GM13976 (cell line): ENCODE measurements at regions not wholly inside any gene's neighbourhood (a gene's known extent, or its start where the extent isn't known, plus 50 kb on each side); places are given as distances from the start of the nearest gene placed in this dataset.

ENCODE experiments used
- DNase-seq: peaks from one replicate; pipeline ENCODE4 v3.0.0; 2012; ENCODE audit warnings: low spot score
- CTCF ChIP-seq: IDR thresholded peaks from 2 replicates; pipeline ENCODE4 v1.5.1; 2012; ENCODE audit warnings: borderline replicate concordance, mild to moderate bottlenecking; ENCODE audit not compliant: insufficient read depth; ENCODE audit errors: extremely low read depth, missing control alignments, control extremely low read depth
- in situ Hi-C: fragments of 300-500 bp; cut with MboI; formaldehyde crosslinking; loops from one replicate; pipeline ENCODE4 v1.12.0; 2022; ENCODE audit warnings: low sequenced_read_pairs, mixed read lengths, inconsistent platforms; ENCODE audit not compliant: unreplicated experiment

GRCh38 chr5:58105836-58106235 lies 354.1 kb downstream of the PLK2 start:
- DNase-seq, result no peak
- in situ Hi-C loops, result no loop called here
- no peak for TF ChIP-seq CTCF

- in situ Hi-C loops, result no loop called here
- no peak for DNase-seq
- TF ChIP-seq CTCF, result no peak
These were observed 360.6 kb downstream of the PLK2 start for GRCh38 chr5:58099257-58099656.

GRCh38 chr5:58094031-58094430 lies 365.9 kb downstream of the PLK2 start:
- TF ChIP-seq CTCF, result no peak
- in situ Hi-C loops, result no loop called here
- DNase-seq, result no peak

GRCh38 chr5:58090704-58091103 lies 369.2 kb downstream of the PLK2 start:
- TF ChIP-seq CTCF, result no peak
- DNase-seq, result no peak
- in situ Hi-C loops, result no loop called here

- no peak for DNase-seq
These were observed 370.9 kb downstream of the PLK2 start for GRCh38 chr5:58088941-58089340.

GRCh38 chr5:58087905-58088304 lies 372.0 kb downstream of the PLK2 start:
- in situ Hi-C loops, result no loop called here
- no peak for DNase-seq
- TF ChIP-seq CTCF, result no peak

More at GRCh38 chr5:58088941-58089340, 370.9 kb downstream of the PLK2 start:
- in situ Hi-C loops, result no loop called here
- TF ChIP-seq CTCF, result no peak

- TF ChIP-seq CTCF, result no peak
- no peak for DNase-seq
- in situ Hi-C loops, result no loop called here
These were observed 372.8 kb downstream of the PLK2 start for GRCh38 chr5:58087123-58087522.
